ENCODE measurements at regions not wholly inside any gene's neighbourhood (a gene's known extent, or its start where the extent isn't known, plus 50 kb on each side); places are given as distances from the start of the nearest gene placed in this dataset.
"Not testable (repeated sequence)": the region's sequence is repeated elsewhere in the genome, so short reads cannot be mapped to it uniquely, and the experiment has no call there.

GRCh38 chr2:226456144-226456543, 343.5 kb downstream of the IRS1 start:
- not testable (repeated sequence) for TF ChIP-seq CTCF, EP300, POLR2AphosphoS5, POLR2A (IDR thresholded peaks at IDR 0.05)
